Mucosa of stomach (tissue), 1 donor: ENCODE measurements at regions not wholly inside any gene's neighbourhood (a gene's known extent, or its start where the extent isn't known, plus 50 kb on each side); places are given as distances from the start of the nearest gene placed in this dataset.

ENCODE experiments used
- H3K27me3 ChIP-seq: one replicate; pipeline ENCODE4 v1.7.0; 2013; ENCODE audit warnings: mild to moderate bottlenecking, low read length; ENCODE audit not compliant: control insufficient read depth, insufficient read depth
- H3K36me3 ChIP-seq: one replicate; pipeline ENCODE4 v1.7.0; 2013; ENCODE audit warnings: low read length; ENCODE audit not compliant: control insufficient read depth, insufficient read depth
- H3K4me1 ChIP-seq: one replicate; pipeline ENCODE4 v1.7.0; 2013; ENCODE audit warnings: mild to moderate bottlenecking, low read length; ENCODE audit not compliant: control insufficient read depth, insufficient read depth
- H3K4me3 ChIP-seq: one replicate; pipeline ENCODE4 v1.7.0; 2013; ENCODE audit warnings: low read length
- H3K9ac ChIP-seq: one replicate; pipeline ENCODE4 v1.7.0; 2013; ENCODE audit warnings: mild to moderate bottlenecking, low read length, moderate library complexity
- H3K9me3 ChIP-seq: one replicate; pipeline ENCODE4 v1.7.0; 2013; ENCODE audit warnings: mild to moderate bottlenecking, low read length, moderate library complexity; ENCODE audit not compliant: control insufficient read depth
- donor health status: Pancreatic carcinoma.

DNA sequence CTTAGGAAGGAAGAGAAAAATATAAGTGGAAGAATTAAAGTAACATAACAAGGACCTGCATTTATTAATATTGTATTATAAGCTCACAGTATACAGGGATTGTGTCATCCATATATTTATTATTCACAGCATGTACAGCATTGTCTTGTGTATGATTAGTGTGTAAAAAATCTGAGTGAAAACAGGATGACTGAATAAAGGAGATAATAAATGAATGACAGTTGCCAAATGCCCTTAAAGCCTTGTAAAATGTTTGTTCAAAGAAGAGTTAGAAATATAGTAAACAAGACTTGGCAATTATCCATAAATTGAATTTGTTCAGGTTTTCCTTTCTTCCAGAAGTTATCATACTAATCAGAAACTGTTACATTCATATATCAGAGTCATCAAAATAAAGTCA is 172.7 kb downstream of the BTC start:
- Histone ChIP-seq H3K4me3 (no peak overlapping the region), H3K9me3 (no peaks in the 10 kb centered on the region), H3K9ac (no peak overlapping the region), H3K27me3 (no peaks in the 10 kb centered on the region), H3K36me3 (no peaks in the 10 kb centered on the region), H3K4me1 (peaks cover 50% of the 10 kb centered on the region)

DNA sequence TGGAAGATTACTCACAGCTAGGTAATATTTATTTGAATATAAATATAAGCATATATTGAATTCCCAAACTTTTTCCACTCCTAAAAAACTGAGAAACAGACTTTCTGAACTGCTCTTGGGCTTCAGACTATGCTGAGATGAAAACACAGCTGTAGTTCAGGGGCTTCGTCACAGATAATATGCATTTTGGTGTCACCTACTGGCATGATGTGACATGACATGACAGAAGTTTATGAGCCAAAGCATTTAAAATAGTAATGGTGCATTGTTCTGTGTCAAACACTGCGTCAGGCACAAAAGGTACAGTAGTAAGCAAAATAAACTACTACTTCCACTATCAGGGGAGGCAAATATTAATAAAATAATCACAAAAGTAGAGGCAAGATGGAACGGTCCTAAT is 171.3 kb downstream of the BTC start:
- Histone ChIP-seq H3K9me3 (no peaks in the 10 kb centered on the region), H3K4me1 (peaks cover 58% of the 10 kb centered on the region), H3K9ac (no peak overlapping the region), H3K27me3 (no peaks in the 10 kb centered on the region), H3K4me3 (no peak overlapping the region), H3K36me3 (no peaks in the 10 kb centered on the region)

DNA sequence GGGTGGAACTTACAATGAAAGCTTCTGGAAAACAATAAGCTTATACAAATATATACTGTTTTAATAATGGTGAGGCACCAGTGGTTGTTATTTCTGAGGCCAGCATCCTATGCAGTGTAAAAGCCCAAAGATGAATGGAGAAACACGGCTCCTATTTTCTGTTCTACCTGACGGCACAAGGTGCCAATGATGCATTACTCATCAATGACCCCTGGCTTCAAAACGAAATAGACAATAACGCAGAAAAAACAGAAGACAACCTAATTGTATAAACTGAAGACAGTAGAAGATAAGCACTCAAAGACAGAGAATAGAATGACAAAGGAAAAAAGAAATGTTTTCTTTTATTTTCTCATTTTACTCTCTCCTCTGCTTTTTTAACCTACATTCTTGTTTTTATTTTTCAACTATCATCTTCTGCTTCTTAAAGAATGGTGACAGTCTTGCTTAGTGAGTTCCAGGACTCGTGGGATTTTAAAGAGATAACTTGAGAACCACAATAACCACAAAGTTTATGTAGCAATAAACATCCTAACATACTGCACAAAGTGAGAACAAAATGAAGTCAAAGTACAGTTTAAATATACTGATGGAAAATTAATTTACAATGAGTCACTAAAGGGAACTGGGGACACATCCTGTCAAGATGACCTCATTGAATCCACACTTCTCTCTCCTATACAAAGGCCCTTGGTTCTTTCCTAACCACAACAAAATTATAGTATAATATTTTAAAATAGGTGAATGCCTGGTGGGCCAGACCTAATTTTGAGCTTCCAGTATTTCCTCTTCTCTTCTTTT is 169.8 kb downstream of the BTC start:
- no peaks in the 10 kb centered on the region for H3K27me3 ChIP-seq
- no peak overlapping the region for H3K9ac ChIP-seq
- no peaks in the 10 kb centered on the region for H3K9me3 ChIP-seq
- no peaks in the 10 kb centered on the region for H3K36me3 ChIP-seq
- no peak overlapping the region for H3K4me3 ChIP-seq
- peaks cover 44% of the 10 kb centered on the region for H3K4me1 ChIP-seq

DNA sequence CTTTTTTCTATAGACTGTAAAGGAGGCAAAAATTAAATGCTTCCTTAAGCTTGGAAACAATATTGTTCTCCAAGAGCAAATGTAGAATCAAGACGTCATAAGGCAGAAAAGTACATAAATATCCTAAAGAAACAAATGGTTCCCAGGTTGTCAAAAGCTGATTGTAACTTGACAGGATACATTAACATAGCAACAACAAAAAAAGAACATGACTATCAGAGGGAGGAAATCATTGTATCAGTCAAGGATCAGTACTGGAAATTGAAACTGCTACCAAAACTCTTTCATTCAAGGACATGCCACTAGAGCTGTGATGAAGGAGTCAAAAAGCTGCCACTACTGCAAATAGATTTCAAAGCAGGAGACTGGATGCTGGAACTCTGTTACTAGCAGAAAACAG is 168.3 kb downstream of the BTC start:
- peaks cover 38% of the 10 kb centered on the region for H3K4me1 ChIP-seq
- H3K27me3 ChIP-seq, result no peaks in the 10 kb centered on the region
- H3K36me3 ChIP-seq, result no peaks in the 10 kb centered on the region
- H3K4me3 ChIP-seq, result no peak overlapping the region
- H3K9me3 ChIP-seq, result no peaks in the 10 kb centered on the region
- no peak overlapping the region for H3K9ac ChIP-seq

DNA sequence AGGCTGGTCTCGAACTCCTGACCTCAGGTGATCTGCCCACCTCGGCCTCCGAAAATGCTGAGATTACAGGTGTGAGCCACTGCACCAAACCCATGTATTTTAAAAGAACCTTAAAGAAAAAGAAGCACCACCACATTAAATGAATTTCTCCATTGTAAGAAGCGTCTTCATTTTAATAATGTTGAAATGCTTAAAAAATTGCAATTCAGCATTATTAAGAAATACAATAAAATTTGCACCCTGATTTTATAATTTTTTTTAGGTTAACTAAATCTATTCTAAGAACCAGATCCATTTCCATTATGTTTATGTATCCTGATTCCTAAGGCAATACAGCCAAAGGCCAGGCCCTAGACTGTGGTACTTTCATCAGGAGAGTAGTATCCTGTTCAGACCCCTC is 167.2 kb downstream of the BTC start:
- H3K36me3 ChIP-seq, result no peaks in the 10 kb centered on the region
- no peak overlapping the region for H3K4me3 ChIP-seq
- H3K9me3 ChIP-seq, result no peaks in the 10 kb centered on the region
- no peaks in the 10 kb centered on the region for H3K27me3 ChIP-seq
- no peak overlapping the region for H3K9ac ChIP-seq
- H3K4me1 ChIP-seq, result peaks cover 46% of the 10 kb centered on the region

DNA sequence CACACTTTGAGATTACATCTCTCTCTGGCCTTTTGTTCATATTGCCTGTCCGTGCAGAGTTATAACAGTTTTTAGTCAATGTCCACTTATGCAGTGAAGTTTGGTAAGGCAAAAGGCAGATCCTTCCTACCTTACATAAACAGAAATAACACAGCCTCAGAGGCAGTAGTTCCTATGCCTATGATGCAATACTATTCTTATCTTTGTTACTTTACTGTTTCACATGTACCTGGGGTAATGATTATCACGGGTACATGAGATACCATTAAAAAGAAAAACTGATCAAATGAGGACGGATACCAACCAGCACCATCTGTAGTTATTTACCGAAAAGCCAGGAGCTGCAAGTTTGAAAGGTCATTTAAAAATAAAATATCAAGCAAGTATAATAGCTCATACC is 166.8 kb downstream of the BTC start:
- no peaks in the 10 kb centered on the region for H3K36me3 ChIP-seq
- H3K27me3 ChIP-seq, result no peaks in the 10 kb centered on the region
- H3K4me3 ChIP-seq, result no peak overlapping the region
- H3K9ac ChIP-seq, result no peak overlapping the region
- H3K4me1 ChIP-seq, result peaks cover 46% of the 10 kb centered on the region
- no peaks in the 10 kb centered on the region for H3K9me3 ChIP-seq

DNA sequence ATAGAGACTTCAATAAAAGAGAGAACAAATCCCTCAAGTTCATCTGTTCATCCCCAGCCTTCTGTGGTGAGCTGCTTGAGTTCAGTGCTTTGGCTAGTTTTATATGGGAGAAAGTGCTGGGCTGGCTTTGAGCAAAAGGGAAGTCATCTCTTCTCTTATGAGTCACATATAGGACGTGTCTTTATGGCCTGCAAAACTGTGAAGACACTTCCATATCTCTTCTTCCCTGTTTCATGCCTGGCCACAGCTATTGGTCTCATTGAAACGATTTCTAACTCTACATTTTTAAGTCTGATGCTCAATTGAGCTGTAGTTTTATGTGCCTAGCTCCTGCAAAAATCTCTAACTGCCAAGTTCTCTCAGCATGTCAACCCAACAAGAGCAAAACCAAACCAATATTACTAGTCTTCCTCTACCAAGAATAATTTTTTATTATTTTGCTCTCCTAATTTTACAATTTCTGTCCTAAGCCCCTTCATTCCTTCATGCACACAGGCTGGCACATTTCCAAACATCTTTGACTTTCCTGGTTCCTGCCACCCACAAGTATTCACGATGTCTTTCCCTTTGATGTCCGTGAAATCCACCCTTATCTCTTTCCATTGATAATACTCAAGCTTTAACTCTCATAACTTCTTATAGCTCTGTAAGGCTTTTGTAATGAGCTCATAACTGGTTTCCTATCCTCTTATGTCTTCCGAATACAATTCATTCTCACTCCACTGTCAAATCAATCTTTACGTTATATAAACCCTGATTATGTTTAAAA is 165.3 kb downstream of the BTC start:
- H3K36me3 ChIP-seq, result no peaks in the 10 kb centered on the region
- H3K4me3 ChIP-seq, result no peak overlapping the region

DNA sequence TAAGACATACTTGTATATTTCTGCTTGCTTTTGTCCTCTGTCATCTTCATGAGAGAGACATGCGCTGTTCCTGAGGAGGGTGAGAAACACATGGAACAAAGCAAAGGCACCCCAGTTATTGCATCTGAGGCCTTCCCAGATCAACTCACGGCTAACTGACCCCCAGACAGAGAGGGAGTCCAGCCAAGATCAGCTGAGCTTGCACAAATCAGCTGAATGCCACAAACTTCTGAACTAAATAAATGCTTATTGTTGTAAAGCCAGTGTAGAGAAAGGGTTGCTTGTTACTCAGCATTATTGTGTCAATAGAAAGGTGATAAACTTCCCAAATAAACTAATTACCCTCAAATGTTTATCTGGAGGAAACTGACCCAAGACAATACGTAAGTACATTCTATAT is 163.8 kb downstream of the BTC start:
- no peak overlapping the region for H3K9ac ChIP-seq
- H3K9me3 ChIP-seq, result no peaks in the 10 kb centered on the region
- no peaks in the 10 kb centered on the region for H3K27me3 ChIP-seq
- peaks cover 46% of the 10 kb centered on the region for H3K4me1 ChIP-seq
- H3K36me3 ChIP-seq, result no peaks in the 10 kb centered on the region
- no peak overlapping the region for H3K4me3 ChIP-seq

More for the DNA sequence above, 165.3 kb downstream of the BTC start:
- H3K27me3 ChIP-seq, result no peaks in the 10 kb centered on the region
- no peaks in the 10 kb centered on the region for H3K9me3 ChIP-seq
- H3K4me1 ChIP-seq, result peaks cover 51% of the 10 kb centered on the region
- no peak overlapping the region for H3K9ac ChIP-seq

DNA sequence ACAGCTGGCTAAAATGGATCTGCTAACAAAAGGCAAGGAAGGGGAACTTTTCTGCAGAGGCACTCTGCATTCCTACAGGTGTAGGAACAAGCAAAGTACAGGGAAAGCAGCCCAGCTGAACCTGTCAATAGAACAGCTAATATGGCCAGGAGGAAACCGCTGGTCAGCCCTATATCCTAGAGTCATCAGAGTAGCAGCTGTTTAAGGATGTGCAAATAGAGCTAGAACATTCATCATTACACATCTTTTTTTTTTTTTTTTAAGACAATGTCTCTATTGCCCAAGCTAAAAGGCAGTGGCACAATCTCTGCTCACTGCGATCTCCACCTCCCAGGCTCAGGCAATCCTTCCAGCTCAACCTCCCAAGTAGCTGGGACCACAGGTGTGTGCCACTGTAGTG is 163.0 kb downstream of the BTC start:
- H3K36me3 ChIP-seq, result no peaks in the 10 kb centered on the region
- peaks cover 50% of the 10 kb centered on the region for H3K4me1 ChIP-seq
- no peak overlapping the region for H3K9ac ChIP-seq
- H3K4me3 ChIP-seq, result no peak overlapping the region
- no peaks in the 10 kb centered on the region for H3K27me3 ChIP-seq
- H3K9me3 ChIP-seq, result no peaks in the 10 kb centered on the region

DNA sequence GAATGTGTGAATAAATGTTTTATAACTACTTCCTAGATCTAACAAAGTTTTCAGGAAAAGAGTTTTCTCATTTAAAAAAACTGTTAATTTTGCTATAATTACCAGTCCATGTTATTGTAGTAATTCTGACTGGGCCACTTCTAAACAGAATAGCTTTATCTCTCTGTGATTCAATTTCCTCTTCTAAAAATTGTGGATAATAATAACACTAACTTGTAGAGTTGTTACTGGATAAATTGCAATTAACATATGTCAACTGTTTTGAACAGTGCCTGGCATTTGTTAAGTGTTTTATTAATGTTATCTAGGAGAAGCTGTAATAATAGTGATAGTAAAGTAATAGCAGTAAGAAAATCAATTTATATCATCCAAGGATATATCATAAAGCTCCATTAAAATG is 162.3 kb downstream of the BTC start:
- Histone ChIP-seq H3K9ac (no peak overlapping the region), H3K36me3 (no peaks in the 10 kb centered on the region), H3K4me1 (peaks cover 48% of the 10 kb centered on the region), H3K4me3 (no peak overlapping the region), H3K27me3 (no peaks in the 10 kb centered on the region), H3K9me3 (no peaks in the 10 kb centered on the region)

DNA sequence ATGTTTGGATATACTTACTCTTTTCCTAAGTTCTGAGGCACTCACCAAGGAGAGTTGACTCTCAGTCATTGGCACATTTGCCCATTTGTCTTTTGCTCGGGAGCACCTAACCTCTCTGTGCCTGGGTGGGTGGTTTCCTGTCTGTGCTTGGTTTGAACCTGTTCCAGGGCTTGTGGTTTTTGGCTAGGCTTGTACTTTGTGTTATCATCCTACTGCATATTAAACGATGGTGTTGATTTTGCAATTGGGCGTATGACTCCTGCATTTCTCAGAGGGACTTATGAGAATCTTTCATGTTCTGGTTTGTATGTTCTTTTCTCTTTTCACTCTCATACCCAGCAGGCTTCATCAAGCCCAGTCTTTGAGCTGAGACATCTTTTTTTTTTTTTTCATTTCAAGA is 161.7 kb downstream of the BTC start:
- H3K9me3 ChIP-seq, result no peaks in the 10 kb centered on the region
- H3K9ac ChIP-seq, result no peak overlapping the region
- no peaks in the 10 kb centered on the region for H3K27me3 ChIP-seq
- no peak overlapping the region for H3K4me3 ChIP-seq
- H3K4me1 ChIP-seq, result peaks cover 42% of the 10 kb centered on the region
- H3K36me3 ChIP-seq, result no peaks in the 10 kb centered on the region

DNA sequence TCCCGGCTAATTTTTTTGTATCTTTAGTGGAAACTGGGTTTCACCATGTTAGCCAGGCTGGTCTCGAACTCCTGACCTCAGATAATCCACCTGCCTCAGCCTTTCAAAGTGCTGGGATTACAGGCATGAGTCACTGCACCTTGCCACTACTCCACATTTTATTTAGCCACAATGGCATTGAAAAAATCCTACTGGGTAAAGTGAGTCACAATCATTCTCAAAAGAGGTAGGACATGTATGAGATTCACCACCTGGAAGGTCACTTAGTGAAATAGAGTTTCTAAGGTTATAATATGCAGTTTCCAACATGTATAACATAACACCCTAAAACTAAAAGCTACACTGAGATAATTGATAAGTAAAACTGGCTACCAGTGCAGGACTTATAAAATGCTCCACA is 159.2 kb downstream of the BTC start:
- no peak overlapping the region for H3K9ac ChIP-seq

More for the DNA sequence above, 159.2 kb downstream of the BTC start:
- no peak overlapping the region for H3K4me3 ChIP-seq
- no peaks in the 10 kb centered on the region for H3K36me3 ChIP-seq
- no peaks in the 10 kb centered on the region for H3K27me3 ChIP-seq
- H3K9me3 ChIP-seq, result no peaks in the 10 kb centered on the region
- H3K4me1 ChIP-seq, result peaks cover 36% of the 10 kb centered on the region
